Ishikawa (cell line): ENCODE measurements at regions not wholly inside any gene's neighbourhood (a gene's known extent, or its start where the extent isn't known, plus 50 kb on each side); places are given as distances from the start of the nearest gene placed in this dataset.

ENCODE experiments used
- EGR1 ChIP-seq: IDR thresholded peaks from 2 replicates; pipeline ENCODE4 v1.6.1; 2012
- EP300 ChIP-seq: IDR thresholded peaks from 2 replicates; pipeline ENCODE4 v1.6.1; 2012; ENCODE audit warnings: borderline replicate concordance
- NFIC ChIP-seq: IDR thresholded peaks from 2 replicates; pipeline ENCODE4 v1.6.1; 2012
- TAF1 ChIP-seq: IDR thresholded peaks from 2 replicates; pipeline ENCODE4 v1.6.1; 2012; ENCODE audit warnings: low read depth, mild to moderate bottlenecking
- YY1 ChIP-seq: IDR thresholded peaks from 2 replicates; pipeline ENCODE4 v1.6.1; 2012; ENCODE audit warnings: low read depth
- TF ChIP-seq, protein P1 (sequence below): IDR thresholded peaks from 2 replicates; pipeline ENCODE4 v1.6.1; 2012
- TF ChIP-seq, protein P2 (sequence below): IDR thresholded peaks from 2 replicates; pipeline ENCODE4 v1.6.1; 2012; ENCODE audit warnings: low read depth, mild to moderate bottlenecking

DNA sequence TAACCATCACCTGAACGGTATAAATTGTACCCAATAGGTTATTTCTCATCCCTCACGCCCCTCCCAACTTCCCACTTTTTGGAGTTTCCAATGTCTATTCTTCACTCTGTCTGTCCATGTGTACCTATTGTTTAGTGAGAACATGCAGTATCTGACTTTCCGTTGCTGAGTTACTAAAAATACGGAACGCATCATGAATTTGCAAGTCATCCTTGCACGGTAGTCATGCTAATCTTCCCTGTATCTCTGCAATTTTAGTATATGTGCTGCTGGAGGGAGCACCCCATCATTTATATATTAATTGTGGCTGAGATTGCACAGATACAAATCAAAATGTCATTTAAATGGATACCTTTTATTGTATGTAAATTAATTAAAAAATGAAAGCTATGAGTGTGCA lies 75.7 kb upstream of the SFMBT2 start:
- TF ChIP-seq, protein P1, sequence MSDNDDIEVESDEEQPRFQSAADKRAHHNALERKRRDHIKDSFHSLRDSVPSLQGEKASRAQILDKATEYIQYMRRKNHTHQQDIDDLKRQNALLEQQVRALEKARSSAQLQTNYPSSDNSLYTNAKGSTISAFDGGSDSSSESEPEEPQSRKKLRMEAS = no peak
- TF ChIP-seq TAF1 (no peak), YY1 (no peak), NFIC (no peak), EP300 (no peak), EGR1 (no peak)
- TF ChIP-seq, protein P2, sequence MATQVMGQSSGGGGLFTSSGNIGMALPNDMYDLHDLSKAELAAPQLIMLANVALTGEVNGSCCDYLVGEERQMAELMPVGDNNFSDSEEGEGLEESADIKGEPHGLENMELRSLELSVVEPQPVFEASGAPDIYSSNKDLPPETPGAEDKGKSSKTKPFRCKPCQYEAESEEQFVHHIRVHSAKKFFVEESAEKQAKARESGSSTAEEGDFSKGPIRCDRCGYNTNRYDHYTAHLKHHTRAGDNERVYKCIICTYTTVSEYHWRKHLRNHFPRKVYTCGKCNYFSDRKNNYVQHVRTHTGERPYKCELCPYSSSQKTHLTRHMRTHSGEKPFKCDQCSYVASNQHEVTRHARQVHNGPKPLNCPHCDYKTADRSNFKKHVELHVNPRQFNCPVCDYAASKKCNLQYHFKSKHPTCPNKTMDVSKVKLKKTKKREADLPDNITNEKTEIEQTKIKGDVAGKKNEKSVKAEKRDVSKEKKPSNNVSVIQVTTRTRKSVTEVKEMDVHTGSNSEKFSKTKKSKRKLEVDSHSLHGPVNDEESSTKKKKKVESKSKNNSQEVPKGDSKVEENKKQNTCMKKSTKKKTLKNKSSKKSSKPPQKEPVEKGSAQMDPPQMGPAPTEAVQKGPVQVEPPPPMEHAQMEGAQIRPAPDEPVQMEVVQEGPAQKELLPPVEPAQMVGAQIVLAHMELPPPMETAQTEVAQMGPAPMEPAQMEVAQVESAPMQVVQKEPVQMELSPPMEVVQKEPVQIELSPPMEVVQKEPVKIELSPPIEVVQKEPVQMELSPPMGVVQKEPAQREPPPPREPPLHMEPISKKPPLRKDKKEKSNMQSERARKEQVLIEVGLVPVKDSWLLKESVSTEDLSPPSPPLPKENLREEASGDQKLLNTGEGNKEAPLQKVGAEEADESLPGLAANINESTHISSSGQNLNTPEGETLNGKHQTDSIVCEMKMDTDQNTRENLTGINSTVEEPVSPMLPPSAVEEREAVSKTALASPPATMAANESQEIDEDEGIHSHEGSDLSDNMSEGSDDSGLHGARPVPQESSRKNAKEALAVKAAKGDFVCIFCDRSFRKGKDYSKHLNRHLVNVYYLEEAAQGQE = no peak
